Neural progenitor cell (in vitro differentiated cells): ENCODE measurements at regions not wholly inside any gene's neighbourhood (a gene's known extent, or its start where the extent isn't known, plus 50 kb on each side); places are given as distances from the start of the nearest gene placed in this dataset.

Experiments
- DNase-seq: peaks from one replicate; pipeline ENCODE4 v3.0.0-alpha.2; 2016; ENCODE audit warnings: low spot score
- H2AFZ ChIP-seq: fragments of 200-600 bp; sonication (generic); replicated peaks from 2 replicates; pipeline ENCODE4 v1.6.1; 2016; ENCODE audit warnings: antibody characterized with exemption
- H3F3A ChIP-seq: fragments of 200-600 bp; sonication (generic); 2 replicates; pipeline ENCODE4 v1.6.1; 2016; ENCODE audit warnings: antibody characterized with exemption, low read depth
- H3K27ac ChIP-seq: fragments of 200-600 bp; sonication (generic); 2 replicates; pipeline ENCODE4 v1.5.1; 2016; ENCODE audit warnings: mild to moderate bottlenecking
- H3K27me3 ChIP-seq: fragments of 200-600 bp; sonication (generic); 2 replicates; pipeline ENCODE4 v1.6.1; 2016; ENCODE audit warnings: mild to moderate bottlenecking, moderate library complexity
- H3K36me3 ChIP-seq: fragments of 200-600 bp; sonication (generic); 2 replicates; pipeline ENCODE4 v1.5.1; 2016
- H3K4me1 ChIP-seq: fragments of 200-600 bp; sonication (generic); 2 replicates; pipeline ENCODE4 v1.6.1; 2016; ENCODE audit warnings: mixed run types
- H3K4me2 ChIP-seq: fragments of 200-600 bp; sonication (generic); 2 replicates; pipeline ENCODE4 v1.6.1; 2016
- H3K4me3 ChIP-seq: fragments of 200-600 bp; sonication (generic); 2 replicates; pipeline ENCODE4 v1.5.1; 2016
- H3K79me2 ChIP-seq: fragments of 200-600 bp; sonication (generic); 2 replicates; pipeline ENCODE4 v1.6.1; 2016; ENCODE audit warnings: low read depth
- H3K9ac ChIP-seq: fragments of 200-600 bp; sonication (generic); 2 replicates; pipeline ENCODE4 v1.6.1; 2016
- H3K9me3 ChIP-seq: fragments of 200-600 bp; sonication (generic); 2 replicates; pipeline ENCODE4 v1.5.1; 2016; ENCODE audit warnings: low read depth
- H4K20me1 ChIP-seq: fragments of 200-600 bp; sonication (generic); 2 replicates; pipeline ENCODE4 v1.6.1; 2016; ENCODE audit warnings: low read depth
- H3K27ac Mint-ChIP-seq: 3 replicates; pipeline ENCODE4 v1.8.0; 2021; ENCODE audit warnings: mixed read lengths
- H3K27me3 Mint-ChIP-seq: 2 replicates; pipeline ENCODE4 v1.8.0; 2022; ENCODE audit warnings: low read depth, mild to moderate bottlenecking, inconsistent platforms, moderate library complexity, mixed read lengths; ENCODE audit not compliant: insufficient read depth
- H3K36me3 Mint-ChIP-seq: 3 replicates; pipeline ENCODE4 v1.8.0; 2021; ENCODE audit warnings: mixed read lengths
- H3K4me1 Mint-ChIP-seq: 3 replicates; pipeline ENCODE4 v1.8.0; 2021; ENCODE audit warnings: mixed read lengths
- H3K4me3 Mint-ChIP-seq: 3 replicates; pipeline ENCODE4 v1.8.0; 2021; ENCODE audit warnings: mild to moderate bottlenecking, moderate library complexity, mixed read lengths
- H3K9me3 Mint-ChIP-seq: 3 replicates; pipeline ENCODE4 v1.8.0; 2020; ENCODE audit warnings: mixed read lengths
- EZH2 ChIP-seq: fragments of 200-600 bp; sonication (generic); IDR thresholded peaks from 2 replicates; pipeline ENCODE4 v1.6.1; 2017; ENCODE audit warnings: antibody characterized with exemption, mild to moderate bottlenecking, moderate library complexity
- EZH2phosphoT487 ChIP-seq: fragments of 200-600 bp; sonication (generic); IDR thresholded peaks from 2 replicates; pipeline ENCODE4 v1.6.1; 2017; ENCODE audit warnings: antibody characterized with exemption
- TF ChIP-seq, protein P1 (sequence below): fragments of 200-600 bp; sonication (generic); IDR thresholded peaks from 2 replicates; pipeline ENCODE4 v1.5.1; 2017; ENCODE audit warnings: antibody characterized with exemption, mild to moderate bottlenecking

DNA sequence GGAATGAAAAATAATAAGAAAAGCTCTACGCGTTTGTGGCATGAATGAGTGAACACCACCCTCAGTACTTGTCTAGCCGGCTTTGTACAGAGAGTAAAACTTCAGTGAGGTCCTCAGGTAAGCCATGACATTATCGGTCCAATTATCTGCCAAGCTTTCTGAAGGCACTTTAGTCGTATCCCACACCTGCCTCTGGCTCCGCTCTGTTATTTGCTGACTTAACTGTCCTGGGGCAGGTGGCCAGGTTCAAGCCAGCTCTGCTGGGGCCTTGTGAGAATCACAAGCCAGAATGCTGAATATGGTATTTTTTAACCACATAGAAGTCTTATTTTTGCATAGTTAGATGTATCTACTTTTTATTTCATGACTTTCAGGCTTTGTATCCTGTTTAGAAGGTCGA, 66.0 kb upstream of the FHIP2A start:
- Histone ChIP-seq H3K27me3 (no peaks in the 10 kb centered on the region), H3K79me2 (no peaks in the 10 kb centered on the region), H3K4me1 (peaks cover 12% of the 10 kb centered on the region), H3F3A (no peaks in the 10 kb centered on the region), H4K20me1 (no peaks in the 10 kb centered on the region), H3K36me3 (no peaks in the 10 kb centered on the region), H3K9me3 (no peaks in the 10 kb centered on the region), H3K4me2 (no peak overlapping the region), H3K9ac (no peak overlapping the region), H2AFZ (no peak overlapping the region), H3K27ac (no peak overlapping the region), H3K4me3 (no peak overlapping the region)
- no peak for DNase-seq
- TF ChIP-seq, protein P1, sequence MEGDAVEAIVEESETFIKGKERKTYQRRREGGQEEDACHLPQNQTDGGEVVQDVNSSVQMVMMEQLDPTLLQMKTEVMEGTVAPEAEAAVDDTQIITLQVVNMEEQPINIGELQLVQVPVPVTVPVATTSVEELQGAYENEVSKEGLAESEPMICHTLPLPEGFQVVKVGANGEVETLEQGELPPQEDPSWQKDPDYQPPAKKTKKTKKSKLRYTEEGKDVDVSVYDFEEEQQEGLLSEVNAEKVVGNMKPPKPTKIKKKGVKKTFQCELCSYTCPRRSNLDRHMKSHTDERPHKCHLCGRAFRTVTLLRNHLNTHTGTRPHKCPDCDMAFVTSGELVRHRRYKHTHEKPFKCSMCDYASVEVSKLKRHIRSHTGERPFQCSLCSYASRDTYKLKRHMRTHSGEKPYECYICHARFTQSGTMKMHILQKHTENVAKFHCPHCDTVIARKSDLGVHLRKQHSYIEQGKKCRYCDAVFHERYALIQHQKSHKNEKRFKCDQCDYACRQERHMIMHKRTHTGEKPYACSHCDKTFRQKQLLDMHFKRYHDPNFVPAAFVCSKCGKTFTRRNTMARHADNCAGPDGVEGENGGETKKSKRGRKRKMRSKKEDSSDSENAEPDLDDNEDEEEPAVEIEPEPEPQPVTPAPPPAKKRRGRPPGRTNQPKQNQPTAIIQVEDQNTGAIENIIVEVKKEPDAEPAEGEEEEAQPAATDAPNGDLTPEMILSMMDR: no peak
- TF ChIP-seq EZH2phosphoT487 (no peak), EZH2 (no peak)
- Mint-ChIP-seq H3K27ac (no peak overlapping the region), H3K9me3 (peaks cover 2% of the 10 kb centered on the region), H3K4me3 (no peak overlapping the region), H3K4me1 (peaks cover 3% of the 10 kb centered on the region), H3K27me3 (peaks cover 4% of the 10 kb centered on the region), H3K36me3 (no peaks in the 10 kb centered on the region)

DNA sequence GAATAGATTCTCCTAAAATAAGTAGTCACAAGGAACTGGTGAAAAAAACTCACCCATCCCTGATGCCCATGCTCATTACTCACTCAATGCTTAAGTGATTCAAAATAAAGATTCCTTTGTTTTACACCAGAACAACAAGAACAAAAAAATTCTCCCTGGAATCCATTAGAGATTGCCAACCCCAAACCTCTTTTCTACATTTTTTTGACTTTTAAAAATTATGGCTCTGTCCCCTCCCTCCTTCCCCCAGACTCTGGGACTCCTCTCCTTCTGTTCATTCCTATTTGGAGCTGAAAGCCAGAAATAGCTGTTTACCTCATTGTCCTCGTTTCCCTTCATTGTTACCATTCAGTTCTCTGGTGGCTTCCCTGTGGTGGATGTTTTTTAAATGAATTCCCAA, 63.2 kb upstream of the FHIP2A start:
- no peak overlapping the region for H3K9ac ChIP-seq
- peaks cover 12% of the 10 kb centered on the region for H3K4me1 ChIP-seq
- Mint-ChIP-seq H3K36me3 (no peaks in the 10 kb centered on the region), H3K27me3 (no peaks in the 10 kb centered on the region), H3K27ac (no peak overlapping the region), H3K4me3 (no peak overlapping the region), H3K9me3 (no peaks in the 10 kb centered on the region), H3K4me1 (peaks cover 3% of the 10 kb centered on the region)
- H3K9me3 ChIP-seq: no peaks in the 10 kb centered on the region
- no peaks in the 10 kb centered on the region for H4K20me1 ChIP-seq
- H2AFZ ChIP-seq: no peak overlapping the region
- H3K4me3 ChIP-seq: no peak overlapping the region
- H3K27ac ChIP-seq: no peak overlapping the region
- no peaks in the 10 kb centered on the region for H3K36me3 ChIP-seq
- DNase-seq: peak; percentile 26
- no peaks in the 10 kb centered on the region for H3K79me2 ChIP-seq
- TF ChIP-seq, protein P1: no peak
- TF ChIP-seq EZH2: no peak
- no peak for TF ChIP-seq EZH2phosphoT487
- no peaks in the 10 kb centered on the region for H3K27me3 ChIP-seq
- H3K4me2 ChIP-seq: peak overlapping the region; percentile 40
- no peaks in the 10 kb centered on the region for H3F3A ChIP-seq

DNA sequence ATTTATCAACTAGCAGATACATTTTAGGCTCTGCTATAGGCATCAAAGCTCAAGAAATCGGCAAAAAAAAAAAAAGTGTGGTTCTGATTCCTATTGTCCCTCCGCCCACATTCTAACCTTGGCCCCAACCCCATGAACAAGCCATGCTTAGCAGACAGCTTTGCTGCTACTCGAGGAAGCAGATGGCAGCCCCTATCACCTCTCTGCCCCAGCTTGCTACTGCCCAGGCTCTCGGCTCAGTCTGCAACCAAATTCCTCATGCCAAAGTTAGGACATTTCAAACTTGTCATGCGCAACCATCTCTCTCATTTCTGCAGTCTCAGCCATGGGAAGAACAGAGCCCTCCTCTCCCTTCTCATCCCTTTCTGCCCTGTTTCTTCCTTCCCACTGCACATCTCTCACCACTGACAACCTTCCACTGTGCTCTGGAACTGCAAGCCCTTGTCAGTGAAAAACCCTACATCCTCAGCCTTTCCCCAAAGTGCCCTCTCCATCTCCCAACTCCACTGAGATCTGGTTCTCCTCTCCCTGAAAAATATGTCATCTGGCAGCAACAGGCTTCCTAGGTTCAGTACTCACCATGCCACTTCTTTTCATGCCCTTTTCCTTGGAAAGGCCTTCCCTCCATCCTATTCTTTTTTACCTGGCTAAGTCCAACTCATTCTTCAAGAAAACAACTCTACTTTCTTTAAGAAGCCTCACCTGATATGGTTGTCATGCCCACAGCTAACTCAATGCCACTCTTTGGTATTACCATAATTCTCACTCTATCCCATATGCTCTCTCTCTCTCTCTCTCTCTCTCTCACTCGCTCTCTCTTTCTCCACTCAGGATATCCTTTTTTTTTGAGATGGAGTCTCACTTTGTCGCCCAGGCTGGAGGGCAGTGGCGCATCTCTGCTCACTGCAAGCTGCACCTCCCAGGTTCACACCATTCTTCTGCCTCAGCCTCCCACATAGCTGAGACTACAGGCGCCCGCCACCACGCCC, 60.1 kb upstream of the FHIP2A start:
- H3K9ac ChIP-seq: no peak overlapping the region
- Mint-ChIP-seq H3K27ac (no peak overlapping the region), H3K36me3 (no peaks in the 10 kb centered on the region), H3K4me3 (no peak overlapping the region), H3K4me1 (no peaks in the 10 kb centered on the region), H3K27me3 (peaks cover 7% of the 10 kb centered on the region), H3K9me3 (no peaks in the 10 kb centered on the region)
- H2AFZ ChIP-seq: no peak overlapping the region
- no peaks in the 10 kb centered on the region for H4K20me1 ChIP-seq
- H3K4me2 ChIP-seq: no peak overlapping the region
- H3K27ac ChIP-seq: no peak overlapping the region
- H3K9me3 ChIP-seq: no peaks in the 10 kb centered on the region
- no peak for DNase-seq
- no peaks in the 10 kb centered on the region for H3K36me3 ChIP-seq
- no peaks in the 10 kb centered on the region for H3K79me2 ChIP-seq
- H3K4me1 ChIP-seq: peaks cover 12% of the 10 kb centered on the region
- TF ChIP-seq EZH2 (no peak), EZH2phosphoT487 (no peak)
- TF ChIP-seq, protein P1: no peak
- no peaks in the 10 kb centered on the region for H3F3A ChIP-seq
- H3K4me3 ChIP-seq: no peak overlapping the region
- peaks cover 15% of the 10 kb centered on the region for H3K27me3 ChIP-seq
